K562 (cell line): ENCODE measurements at regions not wholly inside any gene's neighbourhood (a gene's known extent, or its start where the extent isn't known, plus 50 kb on each side); places are given as distances from the start of the nearest gene placed in this dataset.

Source experiments
- ATAC-seq: fragments of 200-7000 bp; cut with Tn5 transposase; 3 replicates; pipeline ENCODE4 v1.9.1; 2020; ENCODE audit warnings: moderate library complexity
- BruUV-seq: library from RNA; stranded (reverse); fragments of 400-500 nt; replicated peaks from 2 replicates; lab custom pipeline; 2021; lab: Mats Ljungman, UMichigan
- CTCF ChIA-PET: fragments of 300-600 bp; formaldehyde crosslinking; extraction: SDS; loops from one replicate; lab custom pipeline; 2021; ENCODE audit warnings: low intra/inter-chr PET ratio; lab: Yijun Ruan, JAX
- POLR2A ChIA-PET: fragments of 300-600, 350-650 bp; sonication (Branson Sonifier 250); formaldehyde crosslinking; extraction: SDS; loops from one replicate; lab custom pipeline; 2021; ENCODE audit warnings: antibody characterized with exemption, inconsistent platforms; lab: Yijun Ruan, JAX
- DNase-seq, 4 experiments: peaks; one replicate each; pipeline versions ENCODE4 v3.0.0 to v3.0.0-alpha.2; 2011 to 2018; ENCODE audit warnings: low spot score in 3 of 4, mixed read lengths in 3 of 4; ENCODE audit errors: extremely low read depth in 1 of 4
- FAIRE-seq: peaks from 2 replicates; lab custom pipeline; 2011; peaks lifted over from hg19 to GRCh38; lab: Jason Lieb, UNC
- H2AFZ ChIP-seq: 2 replicates; pipeline ENCODE4 v1.6.0; 2011; ENCODE audit warnings: low read depth, low read length, control low read depth, inconsistent platforms
- H3K27ac ChIP-seq: fragments of 200-600 bp; 3 replicates; pipeline ENCODE4 v1.8.0; 2011; ENCODE audit warnings: low read depth, mild to moderate bottlenecking, control low read depth, inconsistent platforms, low read length, moderate library complexity, mixed read lengths; ENCODE audit errors: extremely low read depth
- H3K27me3 ChIP-seq, 2 experiments: fragments of 300-600 bp in 1 of 2; 2 replicates in 1 of 2; 3 replicates in 1 of 2; pipeline versions ENCODE4 v1.6.0 to v1.8.0; 2011; ENCODE audit warnings: inconsistent platforms in 2 of 2, low read length in 2 of 2, mild to moderate bottlenecking in 1 of 2, mixed read lengths in 1 of 2, moderate library complexity in 1 of 2; ENCODE audit not compliant: control insufficient read depth in 2 of 2, insufficient read depth in 2 of 2
- H3K36me3 ChIP-seq: fragments of 300-600 bp; 3 replicates; pipeline ENCODE4 v1.8.0; 2011; ENCODE audit warnings: mild to moderate bottlenecking, low read length, inconsistent platforms; ENCODE audit not compliant: control insufficient read depth, insufficient read depth
- H3K4me1 ChIP-seq, 2 experiments: fragments of 200-600 bp in 1 of 2; replicated peaks in 1 of 2; 2 replicates in 1 of 2; 3 replicates in 1 of 2; pipeline versions ENCODE4 v1.5.1 to v1.8.0; 2011; ENCODE audit warnings: inconsistent platforms in 2 of 2, low read length in 2 of 2, mild to moderate bottlenecking in 1 of 2, mixed read lengths in 1 of 2, moderate library complexity in 1 of 2; ENCODE audit not compliant: control insufficient read depth in 2 of 2, insufficient read depth in 2 of 2
- H3K4me2 ChIP-seq: 2 replicates; pipeline ENCODE4 v1.6.1; 2011; ENCODE audit warnings: low read length, control low read depth, inconsistent platforms, mixed read lengths; ENCODE audit not compliant: insufficient read depth
- H3K4me3 ChIP-seq: fragments of 200-600 bp; sonication (generic), shearing (Covaris generic); 2 replicates; pipeline ENCODE4 v1.5.1; 2016; ENCODE audit warnings: control low read depth, inconsistent platforms
- H3K79me2 ChIP-seq: fragments of 200-600 bp; 3 replicates; pipeline ENCODE4 v1.8.0; 2011; ENCODE audit warnings: low read length, inconsistent platforms; ENCODE audit not compliant: control insufficient read depth, insufficient read depth
- H3K9ac ChIP-seq, 2 experiments: 2 replicates each; pipeline versions ENCODE4 v1.6.0 to v1.6.1; 2011; ENCODE audit warnings: low read depth in 2 of 2, low read length in 2 of 2, control low read depth in 1 of 2, inconsistent platforms in 1 of 2, mild to moderate bottlenecking in 1 of 2, mixed read lengths in 1 of 2; ENCODE audit not compliant: insufficient read depth in 1 of 2
- H3K9me1 ChIP-seq: one replicate; pipeline ENCODE4 v1.6.0; 2011; ENCODE audit warnings: inconsistent platforms, mild to moderate bottlenecking, low read length, moderate library complexity; ENCODE audit not compliant: control insufficient read depth, insufficient read depth
- H3K9me3 ChIP-seq: replicated peaks from 2 replicates; pipeline ENCODE4 v1.5.1; 2011; ENCODE audit warnings: low read depth, low read length, inconsistent platforms; ENCODE audit not compliant: control insufficient read depth, insufficient read depth
- H4K20me1 ChIP-seq: replicated peaks from 2 replicates; pipeline ENCODE4 v1.6.1; 2011; ENCODE audit warnings: low read length, inconsistent platforms, mixed read lengths; ENCODE audit not compliant: control insufficient read depth, insufficient read depth
- JUNB ChIP-seq: fragments of 450-650 bp; formaldehyde crosslinking; conservative IDR thresholded peaks from 2 replicates; pipeline ENCODE4 v1.4.0; 2020; ENCODE audit warnings: mild to moderate bottlenecking
- LCOR ChIP-seq: sonication (generic); formaldehyde crosslinking; IDR thresholded peaks from 2 replicates; pipeline ENCODE4 v1.8.0; 2022; ENCODE audit warnings: mild to moderate bottlenecking, missing genetic modification reagents
- MIER1 ChIP-seq: fragments of 450-650 bp; IDR thresholded peaks from 2 replicates; pipeline ENCODE4 v1.6.1; 2016; ENCODE audit warnings: antibody characterized with exemption, mild to moderate bottlenecking, low read depth
- MYC ChIP-seq, 2 experiments: fragments of 250-450 bp in 1 of 2; sonication (Bioruptor Pico) in 1 of 2; IDR thresholded peaks; 2 replicates each; pipeline versions ENCODE4 v1.5.1 to v1.6.1; 2012 to 2021; ENCODE audit warnings: low read depth in 2 of 2, borderline replicate concordance in 1 of 2, improper control_type of control experiment in 1 of 2, low read length in 1 of 2, mild to moderate bottlenecking in 1 of 2, moderate library complexity in 1 of 2
- PHF21A ChIP-seq: fragments of 450-650 bp; IDR thresholded peaks from 2 replicates; pipeline ENCODE4 v1.6.1; 2017; ENCODE audit warnings: low read depth, borderline replicate concordance
- POLR2B ChIP-seq: fragments of 450-650 bp; IDR thresholded peaks from 2 replicates; pipeline ENCODE4 v1.6.1; 2018; ENCODE audit warnings: low read depth; ENCODE audit not compliant: partially characterized antibody
- SIN3A ChIP-seq, 2 experiments: fragments of 150-350 bp in 1 of 2; IDR thresholded peaks; 2 replicates each; pipeline ENCODE4 v1.6.1; 2011 to 2016; ENCODE audit warnings: borderline replicate concordance in 2 of 2, low read depth in 2 of 2, low read length in 2 of 2, mild to moderate bottlenecking in 2 of 2, moderate library complexity in 2 of 2; ENCODE audit not compliant: control insufficient read depth in 1 of 2
- THRA ChIP-seq: fragments of 450-650 bp; IDR thresholded peaks from 2 replicates; pipeline ENCODE4 v1.6.1; 2017; ENCODE audit warnings: mild to moderate bottlenecking, moderate library complexity
- ZEB2 ChIP-seq: fragments of 450-650 bp; IDR thresholded peaks from 2 replicates; pipeline ENCODE4 v1.6.1; 2016
- ZNF165 ChIP-seq: fragments of 250-450 bp; sonication (Bioruptor Pico); IDR thresholded peaks from 2 replicates; pipeline ENCODE4 v1.4.0; 2020; ENCODE audit warnings: borderline replicate concordance
- ZNF449 ChIP-seq: fragments of 250-450 bp; sonication (Bioruptor Pico); IDR thresholded peaks from 2 replicates; pipeline ENCODE4 v1.8.0; 2022; ENCODE audit warnings: moderate library complexity, mild to moderate bottlenecking, inconsistent platforms
- WGBS: fragments of 100-300 bp; shearing (Covaris generic); methylation state at CpG from one replicate; pipeline ENCODE4 v1.1.6; 2016; ENCODE audit warnings: low coverage, mixed read lengths; ENCODE audit not compliant: insufficient coverage; ENCODE audit errors: missing lambda C conversion rate; 5-methylcytosine and 5-hydroxymethylcytosine counted together
- in situ Hi-C: fragments of 300-500 bp; cut with MboI; formaldehyde crosslinking; loops from 4 replicates; pipeline ENCODE4 v1.15.0; 2018; ENCODE audit warnings: inconsistent platforms, mixed read lengths
- intact Hi-C: fragments of 100-400 bp; cut with micrococcal nuclease; formaldehyde crosslinking; loops from 2 replicates; pipeline ENCODE4 v1.14.2; 2022

GRCh38 chr3:127351321-127351720 is 63.5 kb upstream of the PRR20G start:
- no peaks in the 10 kb centered on the region for H3K4me1 ChIP-seq
- TF ChIP-seq POLR2B (no peak), THRA (no peak)
- no peak overlapping the region for H3K4me3 ChIP-seq
- no peaks in the 10 kb centered on the region for H3K79me2 ChIP-seq
- no peak for FAIRE-seq
- in situ Hi-C loops (no loop called here), intact Hi-C loops (no loop called here)
- no peak overlapping the region for H3K27ac ChIP-seq
- no peaks in the 10 kb centered on the region for H3K36me3 ChIP-seq
- no peaks in the 10 kb centered on the region for H3K9me1 ChIP-seq
- no TSS peak for BruUV-seq
- H3K9me3 ChIP-seq, result no peaks in the 10 kb centered on the region
- no peak for ATAC-seq
- no peak overlapping the region for H3K9ac ChIP-seq
- WGBS, result 0% methylated on average over 9 of the region's 10 CpGs
- no peak for DNase-seq
- no peak overlapping the region for H2AFZ ChIP-seq
- no peak overlapping the region for H3K4me2 ChIP-seq
- H4K20me1 ChIP-seq, result no peaks in the 10 kb centered on the region
- peaks cover 0 to 16% of the 10 kb centered on the region in 2 experiments; a peak in 1 of 5 replicates for H3K27me3 ChIP-seq
- POLR2A ChIA-PET, result interaction anchor here (0.6 to 0.7 kb wide), 2 partner anchors 8 to 20 kb away, joined by 3 read pairs; no protein-coding TSS in a partner anchor
- CTCF ChIA-PET, result no interaction called here

- Histone ChIP-seq H3K36me3 (no peaks in the 10 kb centered on the region), H3K4me2 (no peak overlapping the region), H3K27me3 (peaks cover 0 to 16% of the 10 kb centered on the region in 2 experiments; a peak in 1 of 5 replicates), H3K27ac (no peak overlapping the region), H3K9ac (no peak overlapping the region), H3K9me1 (no peaks in the 10 kb centered on the region), H3K79me2 (no peaks in the 10 kb centered on the region), H3K4me3 (no peak overlapping the region), H3K4me1 (no peaks in the 10 kb centered on the region), H3K9me3 (no peaks in the 10 kb centered on the region), H2AFZ (no peak overlapping the region), H4K20me1 (no peaks in the 10 kb centered on the region)
- in situ Hi-C loops (no loop called here), intact Hi-C loops (no loop called here)
- no peak for ATAC-seq
- no TSS peak for BruUV-seq
- WGBS, result under 1% methylated on average over 21 of the region's 28 CpGs
- no peak for FAIRE-seq
- CTCF ChIA-PET, result no interaction called here
- POLR2A ChIA-PET, result interaction anchor here (0.6 to 0.7 kb wide), 3 partner anchors 9 to 104 kb away, joined by 3 to 4 read pairs (median 3); no protein-coding TSS in a partner anchor
- no peak for DNase-seq
- no peak for TF ChIP-seq PHF21A
- TF ChIP-seq ZNF449 (CRISPR knock-in tag), result no peak
- no peak for TF ChIP-seq MYC (IDR thresholded peaks at IDR 0.05; ENCODE audit: low read depth, low read length)
- no peak for TF ChIP-seq MYC (CRISPR knock-in tag; IDR thresholded peaks at IDR 0.05; ENCODE audit: borderline replicate concordance, low read depth)
- no peak for TF ChIP-seq JUNB (CRISPR knock-in tag)
- no peak for TF ChIP-seq LCOR (CRISPR knock-in tag)
- TF ChIP-seq SIN3A (IDR thresholded peaks at IDR 0.05; ENCODE audit: borderline replicate concordance in 2 of 2, control insufficient read depth in 1 of 2, low read depth in 2 of 2, low read length in 2 of 2), result no peak
- no peak for TF ChIP-seq ZNF165 (CRISPR knock-in tag)
- no peak for TF ChIP-seq ZEB2
- no peak for TF ChIP-seq MIER1
Measured at GRCh38 chr3:127350172-127351050, 62.6 kb upstream of the PRR20G start.
